Neural cell (in vitro differentiated cells): ENCODE measurements at regions not wholly inside any gene's neighbourhood (a gene's known extent, or its start where the extent isn't known, plus 50 kb on each side); places are given as distances from the start of the nearest gene placed in this dataset.

Experiments
- H2AFZ ChIP-seq: fragments of 200-600, 300-800 bp; sonication (generic), shearing (Covaris generic); 2 replicates; pipeline ENCODE4 v1.6.0; 2014; ENCODE audit warnings: low read depth, mild to moderate bottlenecking, antibody characterized with exemption, low read length, moderate library complexity
- H3F3A ChIP-seq: fragments of 200-600 bp; shearing (Covaris generic); 2 replicates; pipeline ENCODE4 v1.6.1; 2016; ENCODE audit warnings: mild to moderate bottlenecking, moderate library complexity, mixed read lengths, antibody characterized with exemption, low read length; ENCODE audit not compliant: insufficient read depth, poor library complexity, severe bottlenecking
- H3K27ac ChIP-seq: fragments of 200-600, 300-800 bp; sonication (generic), shearing (Covaris generic); 2 replicates; pipeline ENCODE4 v1.5.1; 2014; ENCODE audit warnings: mild to moderate bottlenecking, low read length, moderate library complexity
- H3K27me3 ChIP-seq: fragments of 300-800, 200-600 bp; sonication (generic), shearing (Covaris generic); 2 replicates; pipeline ENCODE4 v1.6.0; 2014; ENCODE audit warnings: mild to moderate bottlenecking, low read depth, low read length, moderate library complexity; ENCODE audit not compliant: insufficient read depth
- H3K36me3 ChIP-seq: fragments of 300-800, 200-600 bp; sonication (generic), shearing (Covaris generic); 2 replicates; pipeline ENCODE4 v1.5.1; 2014; ENCODE audit warnings: mild to moderate bottlenecking, antibody characterized with exemption, low read length, moderate library complexity; ENCODE audit not compliant: insufficient read depth
- H3K4me2 ChIP-seq: fragments of 300-800, 200-600 bp; sonication (generic), shearing (Covaris generic); 2 replicates; pipeline ENCODE4 v1.6.0; 2014; ENCODE audit warnings: mild to moderate bottlenecking, low read length
- H3K4me3 ChIP-seq: fragments of 300-800, 200-600 bp; sonication (generic), shearing (Covaris generic); 2 replicates; pipeline ENCODE4 v1.5.1; 2014; ENCODE audit warnings: mild to moderate bottlenecking, low read length, moderate library complexity
- H3K79me2 ChIP-seq: fragments of 200-600 bp; shearing (Covaris generic); replicated peaks from 2 replicates; pipeline ENCODE4 v1.6.0; 2014; ENCODE audit warnings: mild to moderate bottlenecking, low read length, moderate library complexity; ENCODE audit not compliant: insufficient read depth
- H3K9ac ChIP-seq: fragments of 300-800, 200-600 bp; sonication (generic), shearing (Covaris generic); 2 replicates; pipeline ENCODE4 v1.6.1; 2016; ENCODE audit warnings: mild to moderate bottlenecking, low read length, mixed read lengths
- H3K9me2 ChIP-seq: fragments of 200-600 bp; shearing (Covaris generic); 2 replicates; pipeline ENCODE4 v1.6.1; 2016; ENCODE audit warnings: mild to moderate bottlenecking, low read length, mixed read lengths; ENCODE audit not compliant: insufficient read depth
- H3K9me3 ChIP-seq: fragments of 200-600, 300-800 bp; sonication (generic), shearing (Covaris generic); 2 replicates; pipeline ENCODE4 v1.6.1; 2016; ENCODE audit warnings: mild to moderate bottlenecking, mixed run types, low read length, moderate library complexity, mixed read lengths
- H4K20me1 ChIP-seq: fragments of 200-600 bp; shearing (Covaris generic); 2 replicates; pipeline ENCODE4 v1.6.1; 2016; ENCODE audit warnings: mild to moderate bottlenecking, mixed run types; ENCODE audit not compliant: insufficient read depth
- EP300 ChIP-seq: fragments of 450-650 bp; conservative IDR thresholded peaks from 2 replicates; pipeline ENCODE4 v1.6.1; 2014; ENCODE audit warnings: antibody characterized with exemption, mild to moderate bottlenecking, moderate library complexity; ENCODE audit not compliant: poor library complexity, severe bottlenecking
- EZH2 ChIP-seq: fragments of 200-600, 300-800 bp; shearing (Covaris generic), sonication (generic); IDR thresholded peaks from 2 replicates; pipeline ENCODE4 v1.6.1; 2014; ENCODE audit warnings: antibody characterized with exemption, low read length, borderline replicate concordance, mild to moderate bottlenecking; ENCODE audit not compliant: insufficient read depth, poor library complexity, severe bottlenecking
- MXI1 ChIP-seq: fragments of 450-650 bp; conservative IDR thresholded peaks from 2 replicates; pipeline ENCODE4 v1.6.1; 2014; ENCODE audit warnings: antibody characterized with exemption, mild to moderate bottlenecking; ENCODE audit not compliant: poor library complexity, severe bottlenecking
- POLR2AphosphoS5 ChIP-seq: IDR thresholded peaks from 2 replicates; pipeline ENCODE4 v1.6.1; 2012
- RAD21 ChIP-seq: fragments of 450-650 bp; conservative IDR thresholded peaks from 2 replicates; pipeline ENCODE4 v1.6.1; 2014; ENCODE audit warnings: antibody characterized with exemption, mild to moderate bottlenecking, moderate library complexity
- REST ChIP-seq: IDR thresholded peaks from 2 replicates; pipeline ENCODE4 v1.6.1; 2012; ENCODE audit warnings: borderline replicate concordance
- SMC3 ChIP-seq: fragments of 450-650 bp; conservative IDR thresholded peaks from 2 replicates; pipeline ENCODE4 v1.6.1; 2014; ENCODE audit warnings: antibody characterized with exemption, mild to moderate bottlenecking, moderate library complexity; ENCODE audit not compliant: poor library complexity
- TAF1 ChIP-seq: IDR thresholded peaks from 2 replicates; pipeline ENCODE4 v1.6.1; 2012; ENCODE audit warnings: low read depth
- TF ChIP-seq, protein P1 (sequence below): fragments of 450-650 bp; IDR thresholded peaks from 2 replicates; pipeline ENCODE4 v1.5.1; 2014; ENCODE audit warnings: antibody characterized with exemption, mild to moderate bottlenecking, moderate library complexity; ENCODE audit not compliant: poor library complexity, severe bottlenecking

DNA sequence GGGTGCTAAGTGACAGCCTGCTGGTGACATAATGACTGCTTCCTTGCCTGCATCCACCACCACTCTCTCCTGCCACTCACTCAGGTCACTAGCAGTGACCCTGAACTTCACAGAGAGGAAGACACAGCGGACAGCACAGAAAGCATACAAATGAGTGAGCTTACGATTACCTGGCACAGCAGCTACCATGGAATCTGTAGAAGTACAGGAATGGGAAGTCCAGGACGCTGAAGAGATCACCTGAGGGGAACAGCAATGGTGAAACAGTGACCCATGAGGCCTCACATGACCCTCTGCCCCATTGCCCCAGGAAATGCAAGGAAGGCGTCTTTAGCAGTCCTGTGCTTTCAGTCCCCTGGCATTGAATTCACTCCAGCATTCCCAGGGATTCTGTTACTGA is 96.7 kb upstream of the RIOK3 start:
- Histone ChIP-seq H3K4me2 (no peak overlapping the region), H3F3A (no peaks in the 10 kb centered on the region), H3K9me2 (no peaks in the 10 kb centered on the region), H2AFZ (no peak overlapping the region), H4K20me1 (no peaks in the 10 kb centered on the region), H3K4me3 (no peak overlapping the region), H3K9ac (no peak overlapping the region), H3K27me3 (no peaks in the 10 kb centered on the region), H3K27ac (no peak overlapping the region), H3K36me3 (no peaks in the 10 kb centered on the region), H3K9me3 (peaks cover 2% of the 10 kb centered on the region), H3K79me2 (no peaks in the 10 kb centered on the region)
- TF ChIP-seq POLR2AphosphoS5 = no peak
- no peak for TF ChIP-seq EP300
- no peak for TF ChIP-seq EZH2
- TF ChIP-seq, protein P1, sequence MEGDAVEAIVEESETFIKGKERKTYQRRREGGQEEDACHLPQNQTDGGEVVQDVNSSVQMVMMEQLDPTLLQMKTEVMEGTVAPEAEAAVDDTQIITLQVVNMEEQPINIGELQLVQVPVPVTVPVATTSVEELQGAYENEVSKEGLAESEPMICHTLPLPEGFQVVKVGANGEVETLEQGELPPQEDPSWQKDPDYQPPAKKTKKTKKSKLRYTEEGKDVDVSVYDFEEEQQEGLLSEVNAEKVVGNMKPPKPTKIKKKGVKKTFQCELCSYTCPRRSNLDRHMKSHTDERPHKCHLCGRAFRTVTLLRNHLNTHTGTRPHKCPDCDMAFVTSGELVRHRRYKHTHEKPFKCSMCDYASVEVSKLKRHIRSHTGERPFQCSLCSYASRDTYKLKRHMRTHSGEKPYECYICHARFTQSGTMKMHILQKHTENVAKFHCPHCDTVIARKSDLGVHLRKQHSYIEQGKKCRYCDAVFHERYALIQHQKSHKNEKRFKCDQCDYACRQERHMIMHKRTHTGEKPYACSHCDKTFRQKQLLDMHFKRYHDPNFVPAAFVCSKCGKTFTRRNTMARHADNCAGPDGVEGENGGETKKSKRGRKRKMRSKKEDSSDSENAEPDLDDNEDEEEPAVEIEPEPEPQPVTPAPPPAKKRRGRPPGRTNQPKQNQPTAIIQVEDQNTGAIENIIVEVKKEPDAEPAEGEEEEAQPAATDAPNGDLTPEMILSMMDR = no peak
- TF ChIP-seq RAD21 = no peak
- no peak for TF ChIP-seq SMC3
- TF ChIP-seq MXI1 = no peak
- no peak for TF ChIP-seq TAF1
- TF ChIP-seq REST = no peak

DNA sequence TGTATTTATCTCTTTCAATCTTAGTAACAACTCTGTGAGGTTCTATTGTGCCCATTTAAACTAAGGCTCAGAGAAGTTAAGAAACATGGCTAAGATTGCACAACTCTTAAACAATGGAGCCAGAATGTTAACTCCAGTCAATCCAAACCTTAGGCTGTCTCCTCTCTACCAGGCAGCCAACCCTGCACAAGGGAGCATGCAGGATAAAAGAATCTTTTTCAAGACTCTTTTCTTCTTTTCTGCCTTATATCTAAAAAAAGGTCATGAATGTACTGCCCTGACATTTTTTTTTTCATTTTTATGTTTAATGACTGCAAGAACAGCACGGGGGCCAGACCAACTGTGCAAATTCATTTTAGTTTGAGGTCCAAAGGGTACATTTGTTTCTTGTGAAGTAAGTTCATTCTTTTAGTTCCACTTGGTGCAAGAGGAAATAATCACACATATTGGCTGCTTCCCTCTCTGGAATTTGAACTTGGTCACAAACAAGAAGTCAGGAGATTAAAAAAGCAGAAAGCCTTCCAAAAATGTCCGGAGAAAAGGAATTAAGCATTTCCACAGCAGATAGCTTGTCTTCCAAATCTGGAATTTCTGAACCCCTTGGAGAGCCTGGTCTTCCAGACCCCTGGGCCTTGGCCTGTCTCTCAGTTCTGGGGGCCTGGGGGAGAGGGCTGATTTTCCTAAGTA is 96.0 kb upstream of the RIOK3 start:
- Histone ChIP-seq H3K9me2 (no peaks in the 10 kb centered on the region), H3F3A (no peaks in the 10 kb centered on the region), H4K20me1 (no peaks in the 10 kb centered on the region), H3K4me3 (no peak overlapping the region), H3K79me2 (no peaks in the 10 kb centered on the region), H3K9ac (no peak overlapping the region), H3K9me3 (peaks cover 2% of the 10 kb centered on the region), H2AFZ (no peak overlapping the region), H3K4me2 (no peak overlapping the region), H3K27me3 (no peaks in the 10 kb centered on the region), H3K27ac (no peak overlapping the region), H3K36me3 (no peaks in the 10 kb centered on the region)
- TF ChIP-seq MXI1 (no peak), RAD21 (no peak), SMC3 (no peak), EP300 (no peak), TAF1 (no peak), EZH2 (no peak), REST (no peak), POLR2AphosphoS5 (no peak)
- TF ChIP-seq, protein P1 = no peak
